ENCODE measurements at regions not wholly inside any gene's neighbourhood (a gene's known extent, or its start where the extent isn't known, plus 50 kb on each side); places are given as distances from the start of the nearest gene placed in this dataset.

- TF ChIP-seq GLIS3 (CRISPR knock-in tag; IDR thresholded peaks at IDR 0.05) (no peak), ESRRG (CRISPR knock-in tag; IDR thresholded peaks at IDR 0.05) (no peak), CSDC2 (CRISPR knock-in tag; IDR thresholded peaks at IDR 0.05) (no peak), BACH2 (CRISPR knock-in tag; IDR thresholded peaks at IDR 0.05; ENCODE audit: borderline replicate concordance) (no peak), ZNF8 (CRISPR knock-in tag; IDR thresholded peaks at IDR 0.05) (no peak), OSR1 (CRISPR knock-in tag; IDR thresholded peaks at IDR 0.05) (no peak), TOX (CRISPR knock-in tag; IDR thresholded peaks at IDR 0.05; ENCODE audit: borderline replicate concordance) (no peak), PPARA (CRISPR knock-in tag; IDR thresholded peaks at IDR 0.05; ENCODE audit: borderline replicate concordance) (no peak), POU6F1 (CRISPR knock-in tag; IDR thresholded peaks at IDR 0.05; ENCODE audit: borderline replicate concordance, low read depth) (no peak), ZFP3 (CRISPR knock-in tag; IDR thresholded peaks at IDR 0.05) (no peak), RARB (CRISPR knock-in tag; IDR thresholded peaks at IDR 0.05) (no peak), ZNF565 (CRISPR knock-in tag; conservative IDR thresholded peaks at IDR 0.05; ENCODE audit: low read depth) (no peak), CSRNP3 (CRISPR knock-in tag; IDR thresholded peaks at IDR 0.05) (no peak), TSHZ2 (CRISPR knock-in tag; IDR thresholded peaks at IDR 0.05) (no peak), SNAI2 (CRISPR knock-in tag; IDR thresholded peaks at IDR 0.05) (no peak), ZC3H10 (CRISPR knock-in tag; IDR thresholded peaks at IDR 0.05) (no peak), CREB5 (CRISPR knock-in tag; IDR thresholded peaks at IDR 0.05; ENCODE audit: low read depth) (no peak), ARNTL (CRISPR knock-in tag; IDR thresholded peaks at IDR 0.05; ENCODE audit: borderline replicate concordance, low read depth) (no peak), PATZ1 (CRISPR knock-in tag; IDR thresholded peaks at IDR 0.05; ENCODE audit: borderline replicate concordance) (no peak)
- ATAC-seq = no peak
Observed at GRCh38 chr5:30572279-30572678, 621.2 kb upstream of the CDH6 start.

GRCh38 chr5:30561771-30562170 is 631.7 kb upstream of the CDH6 start:
- no peak for ATAC-seq
- TF ChIP-seq GLIS3 (CRISPR knock-in tag; IDR thresholded peaks at IDR 0.05) = no peak
- TF ChIP-seq SNAI2 (CRISPR knock-in tag; IDR thresholded peaks at IDR 0.05) = no peak
- no peak for TF ChIP-seq ARNTL (CRISPR knock-in tag; IDR thresholded peaks at IDR 0.05; ENCODE audit: borderline replicate concordance, low read depth)
- TF ChIP-seq TOX (CRISPR knock-in tag; IDR thresholded peaks at IDR 0.05; ENCODE audit: borderline replicate concordance) = no peak
- TF ChIP-seq CSRNP3 (CRISPR knock-in tag; IDR thresholded peaks at IDR 0.05) = no peak
- TF ChIP-seq RARB (CRISPR knock-in tag; IDR thresholded peaks at IDR 0.05) = no peak
- no peak for TF ChIP-seq CREB5 (CRISPR knock-in tag; IDR thresholded peaks at IDR 0.05; ENCODE audit: low read depth)
- TF ChIP-seq ZNF70 (CRISPR knock-in tag; IDR thresholded peaks at IDR 0.05) = no peak
- TF ChIP-seq ISL1 (CRISPR knock-in tag; IDR thresholded peaks at IDR 0.05) = no peak
- no peak for TF ChIP-seq POU6F1 (CRISPR knock-in tag; IDR thresholded peaks at IDR 0.05; ENCODE audit: borderline replicate concordance, low read depth)
- TF ChIP-seq ZFP3 (CRISPR knock-in tag; IDR thresholded peaks at IDR 0.05) = no peak
- no peak for TF ChIP-seq ZNF565 (CRISPR knock-in tag; conservative IDR thresholded peaks at IDR 0.05; ENCODE audit: low read depth)
- TF ChIP-seq TSHZ2 (CRISPR knock-in tag; IDR thresholded peaks at IDR 0.05) = no peak
- no peak for TF ChIP-seq ESRRG (CRISPR knock-in tag; IDR thresholded peaks at IDR 0.05)
- no peak for TF ChIP-seq ZFP30 (CRISPR knock-in tag; IDR thresholded peaks at IDR 0.05)
- TF ChIP-seq ZNF8 (CRISPR knock-in tag; IDR thresholded peaks at IDR 0.05) = no peak

Data from SK-N-SH treated with all-trans-retinoic acid at 6 μM for 48 hours (cell line).